GM23338 (cell line): ENCODE measurements at regions not wholly inside any gene's neighbourhood (a gene's known extent, or its start where the extent isn't known, plus 50 kb on each side); places are given as distances from the start of the nearest gene placed in this dataset.

ENCODE experiments used
- ATAC-seq: fragments of 200-7000 bp; cut with Tn5 transposase; 3 replicates; pipeline ENCODE4 v1.9.1; 2020
- DNase-seq: peaks from one replicate; pipeline ENCODE4 v3.0.0-alpha.2; 2015; ENCODE audit warnings: low spot score
- H2AFZ ChIP-seq: fragments of 200-600 bp; sonication (generic); 2 replicates; pipeline ENCODE4 v1.8.0; 2016; ENCODE audit warnings: antibody characterized with exemption, mild to moderate bottlenecking, moderate library complexity
- H3F3A ChIP-seq: fragments of 200-600 bp; sonication (generic); replicated peaks from 2 replicates; pipeline ENCODE4 v1.8.0; 2017; ENCODE audit warnings: antibody characterized with exemption, mixed run types, low read depth
- H3K27ac ChIP-seq: fragments of 200-600 bp; sonication (generic); 2 replicates; pipeline ENCODE4 v1.6.1; 2016; ENCODE audit warnings: low read depth
- H3K27me3 ChIP-seq: fragments of 200-600 bp; sonication (generic); 2 replicates; pipeline ENCODE4 v1.8.0; 2016; ENCODE audit warnings: mild to moderate bottlenecking, mixed run types, moderate library complexity; ENCODE audit not compliant: insufficient read depth
- H3K36me3 ChIP-seq: fragments of 200-600 bp; sonication (generic); 2 replicates; pipeline ENCODE4 v1.8.0; 2016; ENCODE audit warnings: mild to moderate bottlenecking; ENCODE audit not compliant: insufficient read depth
- H3K4me1 ChIP-seq: fragments of 200-600 bp; sonication (generic); 2 replicates; pipeline ENCODE4 v1.8.0; 2016; ENCODE audit warnings: mild to moderate bottlenecking, moderate library complexity; ENCODE audit not compliant: insufficient read depth
- H3K4me2 ChIP-seq: fragments of 200-600 bp; sonication (generic); 2 replicates; pipeline ENCODE4 v1.7.1; 2017; ENCODE audit warnings: mixed run types
- H3K4me3 ChIP-seq: fragments of 200-600 bp; sonication (generic); 2 replicates; pipeline ENCODE4 v1.6.1; 2016; ENCODE audit warnings: mixed run types
- H3K79me2 ChIP-seq: fragments of 200-600 bp; sonication (generic); replicated peaks from 2 replicates; pipeline ENCODE4 v1.8.0; 2017; ENCODE audit warnings: mild to moderate bottlenecking; ENCODE audit not compliant: insufficient read depth
- H3K9me2 ChIP-seq: fragments of 200-600 bp; sonication (generic); 2 replicates; pipeline ENCODE4 v1.8.0; 2017; ENCODE audit not compliant: insufficient read depth
- H4K20me1 ChIP-seq: fragments of 200-600 bp; sonication (generic); replicated peaks from 2 replicates; pipeline ENCODE4 v1.8.0; 2017; ENCODE audit warnings: mild to moderate bottlenecking; ENCODE audit not compliant: insufficient read depth
- H3K27ac Mint-ChIP-seq: 2 replicates; pipeline ENCODE4 v1.8.0; 2020; ENCODE audit warnings: inconsistent platforms, mild to moderate bottlenecking, moderate library complexity, mixed read lengths
- H3K27me3 Mint-ChIP-seq: 3 replicates; pipeline ENCODE4 v1.8.0; 2022; ENCODE audit warnings: low read depth, mild to moderate bottlenecking, moderate library complexity, mixed read lengths, inconsistent platforms; ENCODE audit not compliant: insufficient read depth, poor library complexity
- H3K36me3 Mint-ChIP-seq: 3 replicates; pipeline ENCODE4 v1.8.0; 2021; ENCODE audit warnings: low read depth, mild to moderate bottlenecking, inconsistent platforms, moderate library complexity, mixed read lengths
- H3K4me1 Mint-ChIP-seq: 3 replicates; pipeline ENCODE4 v1.8.0; 2020; ENCODE audit warnings: mild to moderate bottlenecking, inconsistent platforms, mixed read lengths
- H3K4me3 Mint-ChIP-seq: 3 replicates; pipeline ENCODE4 v1.8.0; 2021; ENCODE audit warnings: moderate library complexity, mild to moderate bottlenecking, inconsistent platforms, mixed read lengths
- H3K9me3 Mint-ChIP-seq: 3 replicates; pipeline ENCODE4 v1.8.0; 2020; ENCODE audit warnings: moderate library complexity, mild to moderate bottlenecking, inconsistent platforms, mixed read lengths
- CREB1 ChIP-seq: fragments of 250-450 bp; sonication (Bioruptor Pico); IDR thresholded peaks from 2 replicates; pipeline ENCODE4 v1.5.0; 2020; ENCODE audit warnings: low read depth, mild to moderate bottlenecking, moderate library complexity
- EZH2 ChIP-seq: fragments of 200-600 bp; sonication (generic); IDR thresholded peaks from one replicate; pipeline ENCODE4 v1.8.0; 2017; ENCODE audit warnings: antibody characterized with exemption, mild to moderate bottlenecking, low read depth; ENCODE audit not compliant: unreplicated experiment
- EZH2phosphoT487 ChIP-seq: fragments of 200-600 bp; sonication (generic); IDR thresholded peaks from one replicate; pipeline ENCODE4 v1.8.1; 2018; ENCODE audit warnings: antibody characterized with exemption; ENCODE audit not compliant: unreplicated experiment
- JUNB ChIP-seq: IDR thresholded peaks from one replicate; pipeline ENCODE4 v1.6.1; 2016; ENCODE audit warnings: antibody characterized with exemption; ENCODE audit not compliant: unreplicated experiment
- NANOG ChIP-seq: IDR thresholded peaks from 2 replicates; pipeline ENCODE4 v1.6.1; 2016; ENCODE audit warnings: antibody characterized with exemption, borderline replicate concordance
- POLR2AphosphoS5 ChIP-seq: IDR thresholded peaks from 2 replicates; pipeline ENCODE4 v1.6.1; 2016; ENCODE audit warnings: antibody characterized with exemption, low read depth
- STAT1 ChIP-seq: IDR thresholded peaks from one replicate; pipeline ENCODE4 v1.6.1; 2016; ENCODE audit warnings: antibody characterized with exemption; ENCODE audit not compliant: unreplicated experiment
- ZNF114 ChIP-seq: fragments of 250-450 bp; sonication (Bioruptor Pico); IDR thresholded peaks from 2 replicates; pipeline ENCODE4 v1.5.0; 2020; ENCODE audit warnings: mild to moderate bottlenecking, moderate library complexity
- ZNF331 ChIP-seq: fragments of 250-450 bp; sonication (Bioruptor Pico); IDR thresholded peaks from 2 replicates; pipeline ENCODE4 v1.5.0; 2020; ENCODE audit warnings: low read depth, mild to moderate bottlenecking, moderate library complexity
- TF ChIP-seq, protein P1 (sequence below): fragments of 250-450 bp; sonication (Bioruptor Pico); IDR thresholded peaks from 2 replicates; pipeline ENCODE4 v1.5.0; 2020; ENCODE audit warnings: mild to moderate bottlenecking, moderate library complexity
- TF ChIP-seq, protein P2 (sequence below), 2 experiments: fragments of 200-600 bp in 1 of 2; sonication (generic) in 1 of 2; conservative IDR thresholded peaks; 2 replicates each; pipeline versions ENCODE4 v1.5.1 to v1.6.1; 2016 to 2017; ENCODE audit warnings: antibody characterized with exemption in 2 of 2, low read depth in 2 of 2, mild to moderate bottlenecking in 2 of 2, moderate library complexity in 1 of 2
- TF ChIP-seq, protein P3 (sequence below): IDR thresholded peaks from 2 replicates; pipeline ENCODE4 v1.6.1; 2016; ENCODE audit warnings: antibody characterized with exemption
- TF ChIP-seq, protein P4 (sequence below): IDR thresholded peaks from one replicate; pipeline ENCODE4 v1.6.1; 2018; ENCODE audit warnings: antibody characterized with exemption; ENCODE audit not compliant: unreplicated experiment

DNA sequence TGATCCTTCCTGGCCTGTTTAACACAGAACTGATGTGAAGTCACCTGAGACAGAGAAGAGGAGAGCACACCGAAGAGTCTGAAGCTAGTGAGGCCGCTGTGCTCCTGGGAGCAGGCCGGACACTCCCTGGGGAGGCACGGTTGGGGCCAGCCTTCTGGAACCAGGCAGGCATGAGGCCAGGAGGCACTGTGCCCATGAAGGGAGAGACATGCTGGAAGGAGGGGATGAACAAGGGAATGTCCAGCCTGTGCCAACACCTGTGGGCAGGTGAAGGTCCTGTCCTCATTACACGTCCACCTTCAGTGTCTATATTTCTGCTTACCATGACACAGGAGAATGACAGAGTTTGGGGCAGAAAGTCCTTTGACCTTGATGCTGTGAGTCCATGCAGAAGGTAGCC, 183.8 kb upstream of the S1PR3 start:
- H3K4me2 ChIP-seq, result no peak overlapping the region
- H3F3A ChIP-seq, result no peaks in the 10 kb centered on the region
- H3K27me3 ChIP-seq, result no peaks in the 10 kb centered on the region
- H2AFZ ChIP-seq, result no peak overlapping the region
- no peak overlapping the region for H3K4me3 ChIP-seq
- H4K20me1 ChIP-seq, result no peaks in the 10 kb centered on the region
- H3K27ac ChIP-seq, result no peak overlapping the region
- H3K9me2 ChIP-seq, result peaks cover 6% of the 10 kb centered on the region
- TF ChIP-seq STAT1 (no peak), JUNB (no peak), EZH2 (no peak), POLR2AphosphoS5 (no peak), EZH2phosphoT487 (no peak), CREB1 (CRISPR knock-in tag) (no peak), ZNF331 (CRISPR knock-in tag) (no peak), ZNF114 (no peak), NANOG (no peak)
- TF ChIP-seq, protein P1, sequence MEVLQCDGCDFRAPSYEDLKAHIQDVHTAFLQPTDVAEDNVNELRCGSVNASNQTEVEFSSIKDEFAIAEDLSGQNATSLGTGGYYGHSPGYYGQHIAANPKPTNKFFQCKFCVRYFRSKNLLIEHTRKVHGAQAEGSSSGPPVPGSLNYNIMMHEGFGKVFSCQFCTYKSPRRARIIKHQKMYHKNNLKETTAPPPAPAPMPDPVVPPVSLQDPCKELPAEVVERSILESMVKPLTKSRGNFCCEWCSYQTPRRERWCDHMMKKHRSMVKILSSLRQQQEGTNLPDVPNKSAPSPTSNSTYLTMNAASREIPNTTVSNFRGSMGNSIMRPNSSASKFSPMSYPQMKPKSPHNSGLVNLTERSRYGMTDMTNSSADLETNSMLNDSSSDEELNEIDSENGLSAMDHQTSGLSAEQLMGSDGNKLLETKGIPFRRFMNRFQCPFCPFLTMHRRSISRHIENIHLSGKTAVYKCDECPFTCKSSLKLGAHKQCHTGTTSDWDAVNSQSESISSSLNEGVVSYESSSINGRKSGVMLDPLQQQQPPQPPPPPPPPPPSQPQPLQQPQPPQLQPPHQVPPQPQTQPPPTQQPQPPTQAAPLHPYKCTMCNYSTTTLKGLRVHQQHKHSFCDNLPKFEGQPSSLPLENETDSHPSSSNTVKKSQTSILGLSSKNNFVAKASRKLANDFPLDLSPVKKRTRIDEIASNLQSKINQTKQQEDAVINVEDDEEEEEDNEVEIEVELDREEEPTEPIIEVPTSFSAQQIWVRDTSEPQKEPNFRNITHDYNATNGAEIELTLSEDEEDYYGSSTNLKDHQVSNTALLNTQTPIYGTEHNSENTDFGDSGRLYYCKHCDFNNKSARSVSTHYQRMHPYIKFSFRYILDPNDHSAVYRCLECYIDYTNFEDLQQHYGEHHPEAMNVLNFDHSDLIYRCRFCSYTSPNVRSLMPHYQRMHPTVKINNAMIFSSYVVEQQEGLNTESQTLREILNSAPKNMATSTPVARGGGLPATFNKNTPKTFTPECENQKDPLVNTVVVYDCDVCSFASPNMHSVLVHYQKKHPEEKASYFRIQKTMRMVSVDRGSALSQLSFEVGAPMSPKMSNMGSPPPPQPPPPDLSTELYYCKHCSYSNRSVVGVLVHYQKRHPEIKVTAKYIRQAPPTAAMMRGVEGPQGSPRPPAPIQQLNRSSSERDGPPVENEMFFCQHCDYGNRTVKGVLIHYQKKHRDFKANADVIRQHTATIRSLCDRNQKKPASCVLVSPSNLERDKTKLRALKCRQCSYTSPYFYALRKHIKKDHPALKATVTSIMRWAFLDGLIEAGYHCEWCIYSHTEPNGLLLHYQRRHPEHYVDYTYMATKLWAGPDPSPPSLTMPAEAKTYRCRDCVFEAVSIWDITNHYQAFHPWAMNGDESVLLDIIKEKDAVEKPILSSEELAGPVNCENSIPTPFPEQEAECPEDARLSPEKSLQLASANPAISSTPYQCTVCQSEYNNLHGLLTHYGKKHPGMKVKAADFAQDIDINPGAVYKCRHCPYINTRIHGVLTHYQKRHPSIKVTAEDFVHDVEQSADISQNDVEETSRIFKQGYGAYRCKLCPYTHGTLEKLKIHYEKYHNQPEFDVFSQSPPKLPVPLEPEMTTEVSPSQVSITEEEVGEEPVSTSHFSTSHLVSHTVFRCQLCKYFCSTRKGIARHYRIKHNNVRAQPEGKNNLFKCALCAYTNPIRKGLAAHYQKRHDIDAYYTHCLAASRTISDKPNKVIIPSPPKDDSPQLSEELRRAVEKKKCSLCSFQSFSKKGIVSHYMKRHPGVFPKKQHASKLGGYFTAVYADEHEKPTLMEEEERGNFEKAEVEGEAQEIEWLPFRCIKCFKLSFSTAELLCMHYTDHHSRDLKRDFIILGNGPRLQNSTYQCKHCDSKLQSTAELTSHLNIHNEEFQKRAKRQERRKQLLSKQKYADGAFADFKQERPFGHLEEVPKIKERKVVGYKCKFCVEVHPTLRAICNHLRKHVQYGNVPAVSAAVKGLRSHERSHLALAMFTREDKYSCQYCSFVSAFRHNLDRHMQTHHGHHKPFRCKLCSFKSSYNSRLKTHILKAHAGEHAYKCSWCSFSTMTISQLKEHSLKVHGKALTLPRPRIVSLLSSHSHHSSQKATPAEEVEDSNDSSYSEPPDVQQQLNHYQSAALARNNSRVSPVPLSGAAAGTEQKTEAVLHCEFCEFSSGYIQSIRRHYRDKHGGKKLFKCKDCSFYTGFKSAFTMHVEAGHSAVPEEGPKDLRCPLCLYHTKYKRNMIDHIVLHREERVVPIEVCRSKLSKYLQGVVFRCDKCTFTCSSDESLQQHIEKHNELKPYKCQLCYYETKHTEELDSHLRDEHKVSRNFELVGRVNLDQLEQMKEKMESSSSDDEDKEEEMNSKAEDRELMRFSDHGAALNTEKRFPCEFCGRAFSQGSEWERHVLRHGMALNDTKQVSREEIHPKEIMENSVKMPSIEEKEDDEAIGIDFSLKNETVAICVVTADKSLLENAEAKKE (CRISPR knock-in tag), result no peak
- TF ChIP-seq, protein P2, sequence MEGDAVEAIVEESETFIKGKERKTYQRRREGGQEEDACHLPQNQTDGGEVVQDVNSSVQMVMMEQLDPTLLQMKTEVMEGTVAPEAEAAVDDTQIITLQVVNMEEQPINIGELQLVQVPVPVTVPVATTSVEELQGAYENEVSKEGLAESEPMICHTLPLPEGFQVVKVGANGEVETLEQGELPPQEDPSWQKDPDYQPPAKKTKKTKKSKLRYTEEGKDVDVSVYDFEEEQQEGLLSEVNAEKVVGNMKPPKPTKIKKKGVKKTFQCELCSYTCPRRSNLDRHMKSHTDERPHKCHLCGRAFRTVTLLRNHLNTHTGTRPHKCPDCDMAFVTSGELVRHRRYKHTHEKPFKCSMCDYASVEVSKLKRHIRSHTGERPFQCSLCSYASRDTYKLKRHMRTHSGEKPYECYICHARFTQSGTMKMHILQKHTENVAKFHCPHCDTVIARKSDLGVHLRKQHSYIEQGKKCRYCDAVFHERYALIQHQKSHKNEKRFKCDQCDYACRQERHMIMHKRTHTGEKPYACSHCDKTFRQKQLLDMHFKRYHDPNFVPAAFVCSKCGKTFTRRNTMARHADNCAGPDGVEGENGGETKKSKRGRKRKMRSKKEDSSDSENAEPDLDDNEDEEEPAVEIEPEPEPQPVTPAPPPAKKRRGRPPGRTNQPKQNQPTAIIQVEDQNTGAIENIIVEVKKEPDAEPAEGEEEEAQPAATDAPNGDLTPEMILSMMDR (conservative IDR thresholded peaks at IDR 0.05; ENCODE audit: low read depth in 2 of 2), result no peak
- TF ChIP-seq, protein P3, sequence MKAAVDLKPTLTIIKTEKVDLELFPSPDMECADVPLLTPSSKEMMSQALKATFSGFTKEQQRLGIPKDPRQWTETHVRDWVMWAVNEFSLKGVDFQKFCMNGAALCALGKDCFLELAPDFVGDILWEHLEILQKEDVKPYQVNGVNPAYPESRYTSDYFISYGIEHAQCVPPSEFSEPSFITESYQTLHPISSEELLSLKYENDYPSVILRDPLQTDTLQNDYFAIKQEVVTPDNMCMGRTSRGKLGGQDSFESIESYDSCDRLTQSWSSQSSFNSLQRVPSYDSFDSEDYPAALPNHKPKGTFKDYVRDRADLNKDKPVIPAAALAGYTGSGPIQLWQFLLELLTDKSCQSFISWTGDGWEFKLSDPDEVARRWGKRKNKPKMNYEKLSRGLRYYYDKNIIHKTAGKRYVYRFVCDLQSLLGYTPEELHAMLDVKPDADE, result no peak
- TF ChIP-seq, protein P4, sequence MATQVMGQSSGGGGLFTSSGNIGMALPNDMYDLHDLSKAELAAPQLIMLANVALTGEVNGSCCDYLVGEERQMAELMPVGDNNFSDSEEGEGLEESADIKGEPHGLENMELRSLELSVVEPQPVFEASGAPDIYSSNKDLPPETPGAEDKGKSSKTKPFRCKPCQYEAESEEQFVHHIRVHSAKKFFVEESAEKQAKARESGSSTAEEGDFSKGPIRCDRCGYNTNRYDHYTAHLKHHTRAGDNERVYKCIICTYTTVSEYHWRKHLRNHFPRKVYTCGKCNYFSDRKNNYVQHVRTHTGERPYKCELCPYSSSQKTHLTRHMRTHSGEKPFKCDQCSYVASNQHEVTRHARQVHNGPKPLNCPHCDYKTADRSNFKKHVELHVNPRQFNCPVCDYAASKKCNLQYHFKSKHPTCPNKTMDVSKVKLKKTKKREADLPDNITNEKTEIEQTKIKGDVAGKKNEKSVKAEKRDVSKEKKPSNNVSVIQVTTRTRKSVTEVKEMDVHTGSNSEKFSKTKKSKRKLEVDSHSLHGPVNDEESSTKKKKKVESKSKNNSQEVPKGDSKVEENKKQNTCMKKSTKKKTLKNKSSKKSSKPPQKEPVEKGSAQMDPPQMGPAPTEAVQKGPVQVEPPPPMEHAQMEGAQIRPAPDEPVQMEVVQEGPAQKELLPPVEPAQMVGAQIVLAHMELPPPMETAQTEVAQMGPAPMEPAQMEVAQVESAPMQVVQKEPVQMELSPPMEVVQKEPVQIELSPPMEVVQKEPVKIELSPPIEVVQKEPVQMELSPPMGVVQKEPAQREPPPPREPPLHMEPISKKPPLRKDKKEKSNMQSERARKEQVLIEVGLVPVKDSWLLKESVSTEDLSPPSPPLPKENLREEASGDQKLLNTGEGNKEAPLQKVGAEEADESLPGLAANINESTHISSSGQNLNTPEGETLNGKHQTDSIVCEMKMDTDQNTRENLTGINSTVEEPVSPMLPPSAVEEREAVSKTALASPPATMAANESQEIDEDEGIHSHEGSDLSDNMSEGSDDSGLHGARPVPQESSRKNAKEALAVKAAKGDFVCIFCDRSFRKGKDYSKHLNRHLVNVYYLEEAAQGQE, result no peak
- H3K36me3 Mint-ChIP-seq, result no peaks in the 10 kb centered on the region
- no peak overlapping the region for H3K4me3 Mint-ChIP-seq
- H3K4me1 Mint-ChIP-seq, result peaks cover 10% of the 10 kb centered on the region
- peaks cover 5% of the 10 kb centered on the region for H3K27me3 Mint-ChIP-seq
- no peaks in the 10 kb centered on the region for H3K4me1 ChIP-seq
- H3K79me2 ChIP-seq, result no peaks in the 10 kb centered on the region
- no peak overlapping the region for H3K27ac Mint-ChIP-seq
- H3K9me3 Mint-ChIP-seq, result no peaks in the 10 kb centered on the region
- ATAC-seq (no peak), DNase-seq (no peak)
- no peaks in the 10 kb centered on the region for H3K36me3 ChIP-seq
